Choroid plexus epithelial cell (primary cell): ENCODE measurements at regions not wholly inside any gene's neighbourhood (a gene's known extent, or its start where the extent isn't known, plus 50 kb on each side); places are given as distances from the start of the nearest gene placed in this dataset.

Experiments
- DNase-seq: peaks from one replicate; pipeline ENCODE4 v3.0.0-alpha.2; 2010; ENCODE audit warnings: low read depth
- H3K4me3 ChIP-seq: 2 replicates; pipeline ENCODE4 v1.5.1; 2011; ENCODE audit warnings: low read depth, mild to moderate bottlenecking, control low read depth, low read length, moderate library complexity
- CTCF ChIP-seq: conservative IDR thresholded peaks from 2 replicates; pipeline ENCODE4 v1.5.1; 2011; ENCODE audit warnings: low read depth, mild to moderate bottlenecking, control low read depth, inconsistent platforms, low read length, moderate library complexity

- no peak for TF ChIP-seq CTCF
- no peak overlapping the region for H3K4me3 ChIP-seq
- DNase-seq: no peak
Measured at GRCh38 chr12:125440399-125440798, 375.2 kb downstream of the AACS start.

GRCh38 chr12:125443341-125443740 lies 378.1 kb downstream of the AACS start:
- TF ChIP-seq CTCF: no peak
- DNase-seq: no peak
- H3K4me3 ChIP-seq: no peak overlapping the region

- H3K4me3 ChIP-seq: no peak overlapping the region
Measured at GRCh38 chr12:125451408-125451807, 386.2 kb downstream of the AACS start.

GRCh38 chr12:125453751-125454150 lies 388.5 kb downstream of the AACS start:
- H3K4me3 ChIP-seq: no peak overlapping the region
- no peak for DNase-seq
- TF ChIP-seq CTCF: no peak

More at GRCh38 chr12:125451408-125451807, 386.2 kb downstream of the AACS start:
- DNase-seq: no peak
- no peak for TF ChIP-seq CTCF

- no peak for DNase-seq
- TF ChIP-seq CTCF: no peak
- H3K4me3 ChIP-seq: no peak overlapping the region
Measured at GRCh38 chr12:125454291-125454690, 389.1 kb downstream of the AACS start.

GRCh38 chr12:125454786-125455480 lies 389.7 kb downstream of the AACS start:
- TF ChIP-seq CTCF: no peak

GRCh38 chr12:125455556-125455955 lies 390.3 kb downstream of the AACS start:
- TF ChIP-seq CTCF: no peak
- H3K4me3 ChIP-seq: no peak overlapping the region
- DNase-seq: no peak

More at GRCh38 chr12:125454786-125455480, 389.7 kb downstream of the AACS start:
- no peak overlapping the region for H3K4me3 ChIP-seq
- DNase-seq: no peak
